CD14-positive monocyte (primary cell): ENCODE measurements at regions not wholly inside any gene's neighbourhood (a gene's known extent, or its start where the extent isn't known, plus 50 kb on each side); places are given as distances from the start of the nearest gene placed in this dataset.

Source experiments
- DNase-seq, 3 donors: peaks; one replicate each; pipeline ENCODE4 v3.0.0-alpha.2; 2011 to 2022
- H2AFZ ChIP-seq: 2 replicates; pipeline ENCODE4 v1.6.0; 2012; ENCODE audit warnings: mild to moderate bottlenecking, low read depth, low read length, inconsistent platforms; ENCODE audit not compliant: insufficient read depth, poor library complexity, severe bottlenecking
- H3K27ac ChIP-seq, 2 donors: 1 replicate in 1 of 2; 2 replicates in 1 of 2; pipeline ENCODE4 v1.5.1; 2012 to 2013; ENCODE audit warnings: low read length in 2 of 2, control low read depth in 1 of 2, inconsistent platforms in 1 of 2, low read depth in 1 of 2, mild to moderate bottlenecking in 1 of 2
- H3K27me3 ChIP-seq, 2 donors: one replicate each; pipeline versions ENCODE4 v1.6.0 to v1.6.1; 2011 to 2013; ENCODE audit warnings: low read length in 2 of 2; ENCODE audit not compliant: control insufficient read depth in 2 of 2, insufficient read depth in 2 of 2
- H3K36me3 ChIP-seq, 2 donors: replicated peaks in 1 of 2; 1 replicate in 1 of 2; 2 replicates in 1 of 2; pipeline versions ENCODE4 v1.5.1 to v1.6.1; 2012 to 2013; ENCODE audit warnings: low read length in 2 of 2, control low read depth in 1 of 2, inconsistent platforms in 1 of 2, mild to moderate bottlenecking in 1 of 2; ENCODE audit not compliant: insufficient read depth in 2 of 2, control insufficient read depth in 1 of 2
- H3K4me1 ChIP-seq, 2 donors: 1 replicate in 1 of 2; 2 replicates in 1 of 2; pipeline versions ENCODE4 v1.5.1 to v1.6.1; 2012 to 2013; ENCODE audit warnings: low read length in 2 of 2, control low read depth in 1 of 2, inconsistent platforms in 1 of 2, mild to moderate bottlenecking in 1 of 2, moderate library complexity in 1 of 2; ENCODE audit not compliant: insufficient read depth in 2 of 2, control insufficient read depth in 1 of 2
- H3K4me2 ChIP-seq: replicated peaks from 2 replicates; pipeline ENCODE3; 2012; ENCODE audit warnings: low read length, moderate library complexity, mild to moderate bottlenecking; ENCODE audit not compliant: poor library complexity, severe bottlenecking; ENCODE audit errors: extremely low read depth
- H3K4me3 ChIP-seq, 3 experiments: fragments of 200-600 bp in 1 of 3; sonication (generic) in 1 of 3; replicated peaks in 1 of 3; 1 replicate in 2 of 3; 2 replicates in 1 of 3; pipeline ENCODE4 v1.5.1; 2011 to 2013; ENCODE audit warnings: low read length in 3 of 3, mild to moderate bottlenecking in 3 of 3, control low read depth in 2 of 3, low read depth in 2 of 3, inconsistent platforms in 1 of 3, moderate library complexity in 1 of 3
- H3K79me2 ChIP-seq: 2 replicates; pipeline ENCODE4 v1.6.0; 2012; ENCODE audit warnings: mild to moderate bottlenecking, control low read depth, inconsistent platforms, low read length, moderate library complexity; ENCODE audit not compliant: insufficient read depth
- H3K9ac ChIP-seq: 2 replicates; pipeline ENCODE4 v1.6.0; 2017; ENCODE audit warnings: low read length, mild to moderate bottlenecking; ENCODE audit not compliant: insufficient read depth, poor library complexity, severe bottlenecking
- H3K9me3 ChIP-seq, 2 donors: replicated peaks in 1 of 2; 1 replicate in 1 of 2; 2 replicates in 1 of 2; pipeline versions ENCODE4 v1.5.1 to v1.6.1; 2012 to 2013; ENCODE audit warnings: low read length in 2 of 2, control low read depth in 1 of 2; ENCODE audit not compliant: control insufficient read depth in 1 of 2, insufficient read depth in 1 of 2
- H4K20me1 ChIP-seq: 2 replicates; pipeline ENCODE4 v1.6.0; 2012; ENCODE audit warnings: mild to moderate bottlenecking, low read length, control low read depth, moderate library complexity; ENCODE audit not compliant: insufficient read depth
- H3K27ac Mint-ChIP-seq, 7 donors: one replicate each; pipeline ENCODE4 v1.8.0; 2020; ENCODE audit warnings: mild to moderate bottlenecking in 7 of 7, mixed read lengths in 7 of 7, moderate library complexity in 6 of 7, inconsistent platforms in 2 of 7
- H3K27me3 Mint-ChIP-seq, 3 donors: one replicate each; pipeline ENCODE4 v1.8.0; 2021 to 2022; ENCODE audit warnings: low read depth in 3 of 3, mild to moderate bottlenecking in 3 of 3, mixed read lengths in 3 of 3, moderate library complexity in 3 of 3, inconsistent platforms in 1 of 3
- H3K36me3 Mint-ChIP-seq, 2 donors: one replicate each; pipeline ENCODE4 v1.8.0; 2020; ENCODE audit warnings: mixed read lengths in 2 of 2, inconsistent platforms in 1 of 2, mild to moderate bottlenecking in 1 of 2
- H3K4me1 Mint-ChIP-seq: one replicate; pipeline ENCODE4 v1.8.0; 2020; ENCODE audit warnings: mild to moderate bottlenecking, mixed read lengths
- H3K4me3 Mint-ChIP-seq, 2 donors: one replicate each; pipeline ENCODE4 v1.8.0; 2020; ENCODE audit warnings: mild to moderate bottlenecking in 2 of 2, mixed read lengths in 2 of 2, moderate library complexity in 1 of 2
- H3K9me3 Mint-ChIP-seq, 7 donors: one replicate each; pipeline ENCODE4 v1.8.0; 2020 to 2022; ENCODE audit warnings: mixed read lengths in 7 of 7, mild to moderate bottlenecking in 6 of 7, moderate library complexity in 6 of 7, inconsistent platforms in 2 of 7
- CTCF ChIP-seq: fragments of 200-600 bp; IDR thresholded peaks from one replicate; pipeline ENCODE4 v1.8.0; 2022; ENCODE audit warnings: antibody characterized with exemption, mild to moderate bottlenecking
- WGBS: methylation state at CpG from one replicate; pipeline ENCODE4 v1.1.5; 2013; ENCODE audit warnings: missing lambda C conversion rate; ENCODE audit not compliant: insufficient coverage; 5-methylcytosine and 5-hydroxymethylcytosine counted together
- intact Hi-C, 2 donors: fragments of 100-400 bp; cut with micrococcal nuclease; formaldehyde crosslinking; loops; one replicate each; pipeline versions ENCODE4 v1.15.0 to v1.15.1; 2023

GRCh38 chr12:38139456-38139855 lies 177.1 kb upstream of the ALG10B start:
- no peaks in the 10 kb centered on the region for H3K36me3 Mint-ChIP-seq
- H2AFZ ChIP-seq, result peak overlapping the region; percentile 71
- WGBS, result 93% methylated on average over 9 of the region's 13 CpGs
- peaks cover 13 to 18% (median 18%) of the 10 kb centered on the region in 3 donors for H3K27me3 Mint-ChIP-seq
- H3K27me3 ChIP-seq, result peaks cover 0 to 11% of the 10 kb centered on the region in 2 donors
- H3K79me2 ChIP-seq, result no peaks in the 10 kb centered on the region
- DNase-seq, result no peak
- no peaks in the 10 kb centered on the region for H4K20me1 ChIP-seq
- H3K9me3 Mint-ChIP-seq, result peaks cover 0 to 4% (median 0%) of the 10 kb centered on the region in 7 donors
- H3K9me3 ChIP-seq, result no peaks in the 10 kb centered on the region
- no peak overlapping the region for H3K27ac ChIP-seq
- no peak overlapping the region for H3K4me2 ChIP-seq
- no peak for TF ChIP-seq CTCF
- H3K4me1 ChIP-seq, result peaks cover 4 to 6% of the 10 kb centered on the region in 2 donors
- peak overlapping the region in 1 of 7 donors; percentile 38 for H3K27ac Mint-ChIP-seq
- H3K4me3 Mint-ChIP-seq, result no peak overlapping the region
- H3K4me1 Mint-ChIP-seq, result peaks cover 8% of the 10 kb centered on the region
- no peaks in the 10 kb centered on the region for H3K36me3 ChIP-seq
- no peak overlapping the region for H3K9ac ChIP-seq
- intact Hi-C loops, result loop anchor here (5.0 to 10.0 kb wide), 3 partner anchors 173 to 965 kb away; partner anchors contain the start of gene ALG10B (in 1 of the 2)
- H3K4me3 ChIP-seq, result no peak overlapping the region

GRCh38 chr12:38141239-38141638 lies 175.3 kb upstream of the ALG10B start:
- H3K27me3 Mint-ChIP-seq, result peaks cover 10 to 17% (median 13%) of the 10 kb centered on the region in 3 donors
- H3K4me1 Mint-ChIP-seq, result peaks cover 8% of the 10 kb centered on the region
- Histone ChIP-seq H3K36me3 (no peaks in the 10 kb centered on the region), H3K9ac (no peak overlapping the region), H4K20me1 (no peaks in the 10 kb centered on the region), H3K27ac (no peak overlapping the region), H3K79me2 (no peaks in the 10 kb centered on the region), H3K4me3 (no peak overlapping the region), H3K4me1 (peaks cover 4 to 6% of the 10 kb centered on the region in 2 donors), H2AFZ (no peak overlapping the region), H3K9me3 (peaks cover 7 to 8% of the 10 kb centered on the region in 2 donors), H3K27me3 (peaks cover 0 to 11% of the 10 kb centered on the region in 2 donors), H3K4me2 (no peak overlapping the region)
- H3K4me3 Mint-ChIP-seq, result no peak overlapping the region
- H3K27ac Mint-ChIP-seq, result no peak overlapping the region
- WGBS, result 94% methylated on average over 8 of the region's 8 CpGs
- intact Hi-C loops, result no loop called here
- no peaks in the 10 kb centered on the region for H3K36me3 Mint-ChIP-seq
- no peak for TF ChIP-seq CTCF
- H3K9me3 Mint-ChIP-seq, result peaks cover 2 to 13% (median 6%) of the 10 kb centered on the region in 7 donors
- DNase-seq, result no peak
